Nephron (organoid): ENCODE measurements at regions not wholly inside any gene's neighbourhood (a gene's known extent, or its start where the extent isn't known, plus 50 kb on each side); places are given as distances from the start of the nearest gene placed in this dataset.

Experiments
- H3K27ac Mint-ChIP-seq, 3 experiments: 2 replicates each; pipeline ENCODE4 v1.8.0; 2020; ENCODE audit warnings: mixed read lengths in 3 of 3, mild to moderate bottlenecking in 2 of 3, moderate library complexity in 1 of 3
- H3K27me3 Mint-ChIP-seq: 2 replicates; pipeline ENCODE4 v1.8.0; 2021; ENCODE audit warnings: low read depth, mild to moderate bottlenecking, moderate library complexity, mixed read lengths
- H3K36me3 Mint-ChIP-seq: 2 replicates; pipeline ENCODE4 v1.8.0; 2020; ENCODE audit warnings: low read depth, mixed read lengths
- H3K4me1 Mint-ChIP-seq: 2 replicates; pipeline ENCODE4 v1.8.0; 2020; ENCODE audit warnings: mixed read lengths
- H3K4me3 Mint-ChIP-seq, 3 experiments: 2 replicates each; pipeline ENCODE4 v1.8.0; 2020; ENCODE audit warnings: mild to moderate bottlenecking in 3 of 3, mixed read lengths in 3 of 3, moderate library complexity in 2 of 3
- H3K9me3 Mint-ChIP-seq: 2 replicates; pipeline ENCODE4 v1.8.0; 2020; ENCODE audit warnings: mixed read lengths
- TF ChIP-seq, protein P1 (sequence below), 3 experiments: fragments of 200-600 bp; sonication (generic); IDR thresholded peaks; one replicate each; pipeline ENCODE4 v1.5.0; 2021; ENCODE audit warnings: antibody characterized with exemption in 3 of 3; ENCODE audit not compliant: unreplicated experiment in 3 of 3

- Mint-ChIP-seq H3K9me3 (peaks cover 5% of the 10 kb centered on the region), H3K4me3 (no peak overlapping the region), H3K36me3 (no peaks in the 10 kb centered on the region), H3K4me1 (peaks cover 5% of the 10 kb centered on the region), H3K27ac (no peak overlapping the region), H3K27me3 (no peaks in the 10 kb centered on the region)
- TF ChIP-seq, protein P1, sequence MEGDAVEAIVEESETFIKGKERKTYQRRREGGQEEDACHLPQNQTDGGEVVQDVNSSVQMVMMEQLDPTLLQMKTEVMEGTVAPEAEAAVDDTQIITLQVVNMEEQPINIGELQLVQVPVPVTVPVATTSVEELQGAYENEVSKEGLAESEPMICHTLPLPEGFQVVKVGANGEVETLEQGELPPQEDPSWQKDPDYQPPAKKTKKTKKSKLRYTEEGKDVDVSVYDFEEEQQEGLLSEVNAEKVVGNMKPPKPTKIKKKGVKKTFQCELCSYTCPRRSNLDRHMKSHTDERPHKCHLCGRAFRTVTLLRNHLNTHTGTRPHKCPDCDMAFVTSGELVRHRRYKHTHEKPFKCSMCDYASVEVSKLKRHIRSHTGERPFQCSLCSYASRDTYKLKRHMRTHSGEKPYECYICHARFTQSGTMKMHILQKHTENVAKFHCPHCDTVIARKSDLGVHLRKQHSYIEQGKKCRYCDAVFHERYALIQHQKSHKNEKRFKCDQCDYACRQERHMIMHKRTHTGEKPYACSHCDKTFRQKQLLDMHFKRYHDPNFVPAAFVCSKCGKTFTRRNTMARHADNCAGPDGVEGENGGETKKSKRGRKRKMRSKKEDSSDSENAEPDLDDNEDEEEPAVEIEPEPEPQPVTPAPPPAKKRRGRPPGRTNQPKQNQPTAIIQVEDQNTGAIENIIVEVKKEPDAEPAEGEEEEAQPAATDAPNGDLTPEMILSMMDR (IDR thresholded peaks at IDR 0.05; ENCODE audit: unreplicated experiment in 3 of 3), result no peak
These were observed 145.3 kb downstream of the SLC38A4 start for GRCh38 chr12:46680506-46680905.

DNA sequence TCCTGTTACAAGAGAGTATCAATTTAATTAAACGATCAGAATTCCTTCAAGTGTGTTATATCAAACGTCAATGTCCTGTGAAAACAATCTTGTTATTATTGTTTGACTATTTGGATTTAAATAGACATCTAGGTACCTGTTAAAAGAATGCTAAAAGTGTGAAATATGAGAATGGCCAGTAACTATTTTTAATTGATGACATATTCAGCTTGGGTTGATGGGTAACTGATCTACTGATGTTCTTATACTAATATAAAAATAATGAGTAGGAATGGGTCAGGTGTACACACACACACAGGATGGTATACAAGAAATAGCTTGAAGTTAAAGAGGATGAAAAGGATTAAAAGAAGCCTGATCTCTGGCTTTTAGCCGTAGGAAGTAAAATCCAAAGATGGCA, 146.0 kb downstream of the SLC38A4 start:
- Mint-ChIP-seq H3K36me3 (no peaks in the 10 kb centered on the region), H3K4me1 (peaks cover 5% of the 10 kb centered on the region), H3K4me3 (no peak overlapping the region), H3K27me3 (no peaks in the 10 kb centered on the region), H3K9me3 (peaks cover 5% of the 10 kb centered on the region), H3K27ac (no peak overlapping the region)
- TF ChIP-seq, protein P1 (IDR thresholded peaks at IDR 0.05; ENCODE audit: unreplicated experiment in 3 of 3), result no peak

GRCh38 chr12:46678426-46678825, 147.4 kb downstream of the SLC38A4 start:
- H3K9me3 Mint-ChIP-seq, result no peaks in the 10 kb centered on the region
- TF ChIP-seq, protein P1 (IDR thresholded peaks at IDR 0.05; ENCODE audit: unreplicated experiment in 3 of 3), result no peak
- no peak overlapping the region for H3K27ac Mint-ChIP-seq
- H3K36me3 Mint-ChIP-seq, result no peaks in the 10 kb centered on the region
- H3K27me3 Mint-ChIP-seq, result no peaks in the 10 kb centered on the region
- peaks cover 5% of the 10 kb centered on the region for H3K4me1 Mint-ChIP-seq
- H3K4me3 Mint-ChIP-seq, result no peak overlapping the region

- Mint-ChIP-seq H3K27ac (no peak overlapping the region), H3K27me3 (no peaks in the 10 kb centered on the region), H3K4me1 (peaks cover 5% of the 10 kb centered on the region), H3K9me3 (no peaks in the 10 kb centered on the region), H3K4me3 (no peak overlapping the region), H3K36me3 (no peaks in the 10 kb centered on the region)
- TF ChIP-seq, protein P1 (IDR thresholded peaks at IDR 0.05; ENCODE audit: unreplicated experiment in 3 of 3), result peak in 1 of 3 experiments; percentile 33
These were observed 148.0 kb downstream of the SLC38A4 start for GRCh38 chr12:46677749-46678148.

DNA sequence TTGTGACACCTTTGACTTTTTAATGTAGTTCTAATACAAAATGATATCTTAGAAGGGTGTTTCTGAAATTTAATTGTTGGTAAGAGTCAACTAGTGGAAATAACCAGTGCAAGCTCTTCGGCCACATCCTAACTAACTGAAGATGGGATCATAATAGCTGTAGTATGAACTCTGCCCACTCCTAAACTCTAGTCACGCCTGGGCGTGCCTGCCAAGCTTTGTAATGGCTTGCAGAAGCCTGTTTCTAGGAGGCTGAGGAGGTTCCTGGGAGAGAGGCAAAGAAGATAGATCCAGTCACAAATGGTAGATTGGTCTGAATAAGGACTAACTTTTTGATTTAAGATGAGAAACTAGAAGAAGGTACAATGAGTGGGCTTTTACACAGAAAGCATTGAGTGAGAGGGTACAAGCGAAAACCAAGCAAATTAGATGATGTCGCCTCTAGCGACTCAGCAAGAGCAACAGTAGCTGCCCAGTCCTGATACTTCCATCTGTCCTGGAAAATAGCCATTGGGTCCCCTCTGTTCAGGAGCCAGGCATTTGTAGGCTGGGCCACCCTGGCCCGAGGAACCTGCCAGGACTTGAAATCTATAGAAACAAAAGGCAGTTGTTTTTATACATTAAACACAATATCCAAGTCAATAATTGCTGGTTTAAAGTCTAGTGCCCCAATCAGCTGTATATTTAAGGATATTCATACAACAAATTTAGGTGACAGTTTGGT, 148.8 kb downstream of the SLC38A4 start:
- Mint-ChIP-seq H3K36me3 (no peaks in the 10 kb centered on the region), H3K27ac (no peak overlapping the region), H3K4me1 (peaks cover 5% of the 10 kb centered on the region), H3K9me3 (no peaks in the 10 kb centered on the region), H3K4me3 (no peak overlapping the region), H3K27me3 (no peaks in the 10 kb centered on the region)
- TF ChIP-seq, protein P1 (IDR thresholded peaks at IDR 0.05; ENCODE audit: unreplicated experiment in 3 of 3), result no peak

GRCh38 chr12:46676396-46676795, 149.4 kb downstream of the SLC38A4 start:
- H3K4me3 Mint-ChIP-seq, result no peak overlapping the region
- no peaks in the 10 kb centered on the region for H3K9me3 Mint-ChIP-seq
- H3K27ac Mint-ChIP-seq, result no peak overlapping the region
- TF ChIP-seq, protein P1 (IDR thresholded peaks at IDR 0.05; ENCODE audit: unreplicated experiment in 3 of 3), result no peak
- H3K36me3 Mint-ChIP-seq, result no peaks in the 10 kb centered on the region
- no peaks in the 10 kb centered on the region for H3K27me3 Mint-ChIP-seq
- H3K4me1 Mint-ChIP-seq, result peaks cover 5% of the 10 kb centered on the region
